HG02678 (cell line): ENCODE measurements at regions not wholly inside any gene's neighbourhood (a gene's known extent, or its start where the extent isn't known, plus 50 kb on each side); places are given as distances from the start of the nearest gene placed in this dataset.

Experiments used
- ATAC-seq: cut with Tn5 transposase; IDR thresholded peaks from one replicate; pipeline ENCODE4 v1.9.1; 2021; ENCODE audit warnings: mild to moderate bottlenecking, moderate library complexity; ENCODE audit not compliant: unreplicated experiment

DNA sequence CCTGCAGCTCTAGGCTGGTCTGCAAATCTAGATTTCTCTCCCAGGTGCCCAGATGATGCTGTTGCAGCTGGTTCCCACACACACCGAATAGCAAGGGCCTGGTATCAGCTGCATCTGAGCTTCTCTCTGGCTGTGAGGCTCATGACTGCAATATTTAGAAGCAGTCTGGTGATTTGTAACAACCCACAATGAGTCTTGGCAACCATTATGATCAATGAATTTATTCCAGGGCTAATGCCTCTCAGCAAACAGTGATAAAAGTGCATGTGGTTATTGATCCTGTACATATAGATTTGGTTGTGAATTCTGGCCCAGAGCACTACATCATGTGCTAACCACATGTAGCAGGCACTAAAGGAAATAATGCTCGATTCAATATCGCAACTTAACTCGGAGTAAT is 114.3 kb downstream of the ASCL4 start:
- no peak for ATAC-seq

DNA sequence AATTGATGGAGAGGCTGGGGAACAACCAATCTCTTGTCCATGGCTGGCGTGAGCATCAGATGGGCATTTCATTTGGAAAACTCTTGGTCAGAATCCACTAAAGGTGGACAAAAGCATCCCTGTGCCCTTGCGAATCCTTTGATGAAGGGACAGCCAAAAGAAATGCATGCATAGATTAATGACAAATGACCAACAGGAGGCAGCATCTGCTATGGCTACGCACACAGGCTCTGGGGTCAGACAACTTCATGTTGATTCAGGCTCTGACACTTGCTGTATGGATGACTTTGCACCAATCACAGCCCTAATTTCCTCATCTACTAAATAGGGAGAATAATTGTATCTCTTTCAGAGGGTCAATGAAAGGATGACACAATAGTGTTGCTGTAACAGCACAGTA is 117.5 kb downstream of the ASCL4 start:
- ATAC-seq: no peak

DNA sequence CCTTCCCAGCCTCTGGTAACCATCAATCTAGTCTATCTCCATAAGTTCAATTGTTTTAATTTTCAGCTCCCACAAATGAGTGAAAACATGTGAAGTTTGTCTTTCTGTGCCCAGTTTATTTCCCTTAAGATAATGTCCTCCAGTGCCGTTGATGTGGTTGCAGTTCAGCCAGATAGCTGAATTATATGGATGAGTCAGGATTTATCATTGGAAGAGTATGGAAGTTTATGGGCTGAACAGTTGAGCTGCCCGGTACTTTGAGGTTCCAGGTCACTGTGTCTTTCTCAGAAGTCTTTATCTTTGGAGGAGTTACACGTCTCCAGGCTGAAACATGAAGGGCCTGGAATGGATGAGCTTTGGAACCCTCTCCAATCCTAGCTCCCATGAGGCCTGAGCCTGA is 120.1 kb downstream of the ASCL4 start:
- no peak for ATAC-seq

DNA sequence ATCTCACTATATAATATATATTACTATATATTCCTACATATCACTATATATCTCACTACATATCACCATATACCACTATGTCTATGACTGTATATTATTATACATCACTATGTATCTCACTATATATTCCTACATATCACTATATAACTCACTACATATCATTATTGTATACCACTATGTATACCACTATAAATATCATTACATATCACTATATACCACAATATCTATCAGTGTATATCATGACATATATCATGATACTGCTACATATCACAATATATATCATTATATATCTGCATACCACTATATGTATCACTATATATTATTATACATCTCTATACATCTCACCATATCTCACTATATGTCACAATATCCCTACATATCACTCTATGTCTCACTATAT is 121.5 kb downstream of the ASCL4 start:
- ATAC-seq: no peak

DNA sequence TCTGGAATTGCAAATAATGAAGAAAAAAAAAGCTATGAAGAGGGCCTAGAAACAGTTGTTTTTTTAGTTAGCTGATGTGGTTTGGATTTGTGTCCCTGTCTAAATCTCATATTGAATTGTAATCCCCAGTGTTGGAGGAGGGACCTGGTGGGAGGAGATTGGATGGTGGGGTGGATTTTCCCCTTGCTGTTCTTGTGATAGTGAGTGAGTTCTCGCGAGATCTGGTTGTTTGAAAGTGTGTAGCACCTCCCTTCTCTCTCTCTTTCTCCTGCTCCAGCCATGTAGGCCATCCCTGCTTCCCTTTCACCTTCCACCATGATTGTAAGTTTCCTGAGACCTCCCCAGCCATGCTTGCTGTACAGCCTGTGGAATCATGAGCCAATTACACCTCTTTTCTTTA is 126.1 kb downstream of the ASCL4 start:
- ATAC-seq: no peak

DNA sequence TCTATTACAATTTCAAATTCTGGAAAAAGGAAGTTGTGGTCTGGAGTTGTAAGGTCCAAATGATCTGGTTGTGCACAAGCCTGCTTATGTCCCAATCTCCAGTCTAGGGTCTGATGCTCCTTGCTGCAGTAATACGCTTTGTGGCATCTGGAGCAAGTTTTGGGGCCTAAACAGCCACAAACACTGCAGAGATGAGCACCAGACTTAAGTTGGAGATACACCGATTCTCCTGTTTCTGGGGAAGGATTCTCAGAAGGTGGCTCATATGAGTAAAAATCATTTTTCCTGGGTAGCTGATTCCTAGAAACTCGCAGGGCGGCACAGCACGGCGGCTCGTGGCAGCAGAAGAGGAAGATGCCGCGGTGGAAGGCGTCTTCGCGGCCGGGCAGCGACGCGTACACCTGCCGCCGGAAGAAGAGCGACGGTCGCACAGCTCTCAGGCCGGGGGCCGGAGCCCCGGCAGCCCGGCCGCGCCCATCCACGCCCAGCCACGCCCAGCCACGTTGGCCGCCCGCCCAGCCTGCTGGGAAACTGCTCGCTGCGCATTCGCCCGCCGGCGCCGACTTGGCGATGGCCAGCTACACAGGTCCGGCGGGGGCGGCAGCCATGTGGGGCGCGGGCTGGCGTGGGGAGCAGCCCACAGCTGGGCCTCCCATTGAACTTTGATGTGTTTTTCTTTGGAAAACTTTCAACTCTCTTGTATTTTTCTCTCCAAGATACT is 129.0 kb downstream of the ASCL4 start:
- peak; percentile 97 for ATAC-seq

DNA sequence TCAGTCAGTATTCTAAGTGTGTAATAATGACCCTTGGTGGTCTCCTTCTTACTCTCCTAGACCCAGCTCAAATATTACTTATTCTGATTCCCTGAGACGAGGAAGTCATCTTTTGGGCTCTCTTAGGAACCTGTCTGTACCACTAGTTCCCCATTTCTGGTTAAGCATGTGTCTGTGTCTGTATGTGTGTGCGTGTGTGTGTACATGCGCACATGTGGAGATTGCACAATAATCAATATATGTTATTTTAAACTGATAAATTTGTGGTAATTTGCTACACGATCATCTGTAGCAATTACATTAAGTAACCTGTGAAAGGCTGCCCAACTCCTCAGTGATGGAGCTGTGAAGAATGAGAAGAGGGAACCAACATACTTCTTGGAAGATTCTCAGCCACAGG is 132.2 kb downstream of the ASCL4 start:
- ATAC-seq: no peak

DNA sequence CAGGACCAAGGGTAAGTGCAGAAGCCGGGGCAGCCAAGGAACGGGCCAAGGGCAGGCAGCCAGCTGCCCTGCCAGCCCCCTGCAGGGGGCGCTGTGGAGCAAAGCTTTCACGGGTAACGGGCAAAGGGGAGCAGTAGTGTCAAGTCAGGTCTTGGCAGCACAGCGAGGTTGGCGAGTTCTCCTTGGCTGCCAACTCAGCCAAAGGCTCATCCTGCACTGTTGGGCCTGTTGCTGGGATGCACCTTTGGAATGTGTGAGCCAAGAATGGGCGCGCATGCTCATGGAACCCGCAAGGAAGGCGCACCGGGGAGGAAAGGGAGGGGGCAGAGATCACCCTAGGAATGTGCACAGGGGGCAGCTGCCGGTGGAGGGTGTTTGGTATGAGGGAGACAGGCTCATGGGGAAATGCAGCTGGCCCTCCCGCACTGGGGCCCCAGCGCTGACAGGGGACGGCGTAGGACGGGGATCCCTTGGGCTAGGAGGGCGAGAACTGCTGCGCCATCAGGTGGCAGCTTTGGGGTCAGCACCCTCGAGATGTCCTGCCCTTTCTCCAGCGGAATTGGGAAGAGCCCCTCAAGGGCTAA is 138.0 kb downstream of the ASCL4 start:
- ATAC-seq: peak; percentile 76

DNA sequence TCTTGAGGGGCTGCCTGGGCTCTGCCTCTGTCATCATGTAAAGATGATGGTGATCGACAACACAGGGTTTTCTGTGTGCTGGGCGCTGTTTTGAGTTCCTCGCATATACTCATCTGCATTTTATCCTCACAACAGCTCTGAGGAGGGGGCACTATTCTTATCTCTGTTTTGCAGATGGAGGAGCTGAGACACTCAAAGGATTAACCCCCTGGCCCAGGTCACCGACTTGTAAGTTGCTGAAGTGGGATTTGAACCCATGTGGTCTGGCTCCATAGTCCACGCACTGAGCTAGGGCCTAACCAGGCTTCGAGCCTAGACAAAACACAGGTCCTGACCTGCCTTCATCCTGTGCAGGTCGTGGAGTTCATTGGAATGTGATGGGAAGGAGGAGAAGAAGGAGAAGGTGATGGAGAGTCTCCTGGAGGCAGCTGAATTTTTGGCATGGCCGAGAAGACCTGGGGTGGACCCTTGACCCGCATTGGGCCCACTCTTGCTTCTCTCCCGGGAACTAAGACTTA is 140.0 kb downstream of the ASCL4 start:
- ATAC-seq: no peak

DNA sequence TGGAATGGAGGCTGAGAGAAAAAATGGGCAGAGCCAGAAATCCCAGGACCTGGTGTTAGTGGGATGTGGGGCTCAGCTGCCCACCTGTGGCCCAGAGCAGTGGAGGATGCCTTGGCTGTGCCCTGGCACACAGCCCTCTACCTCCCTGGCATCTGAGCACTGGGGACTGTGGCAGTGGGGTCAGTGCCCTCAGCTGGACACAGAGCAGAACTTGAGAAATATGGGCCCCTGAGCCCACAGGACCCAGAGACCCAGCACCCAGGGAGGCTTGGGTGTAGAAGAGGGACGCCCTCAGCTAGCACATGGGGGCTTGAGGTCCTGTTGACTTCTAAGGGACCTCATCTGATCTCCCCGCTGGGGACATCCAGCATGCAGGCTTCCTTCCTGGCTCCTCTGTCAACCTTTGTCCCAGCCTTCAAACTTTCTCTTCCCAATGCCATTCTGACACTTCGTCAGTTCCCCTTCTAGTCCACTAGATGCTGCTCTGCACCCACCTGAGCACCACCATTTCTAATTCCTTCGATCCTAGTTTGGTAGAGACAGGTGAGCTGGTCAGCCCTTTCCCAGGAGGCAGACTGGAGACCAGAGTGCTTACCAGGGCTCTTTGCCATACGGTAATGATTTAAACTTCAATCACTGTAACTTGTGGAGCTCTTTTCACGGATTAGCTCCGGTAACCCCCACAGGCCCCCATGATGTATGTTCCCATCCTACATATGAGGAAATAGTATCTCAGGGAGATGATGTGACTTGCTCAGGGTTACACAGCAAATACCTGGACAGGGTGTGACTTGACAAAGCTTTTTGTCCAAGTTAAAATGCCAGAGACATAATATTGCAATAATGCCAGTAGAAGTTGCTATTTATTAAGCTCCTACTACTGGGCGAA is 143.7 kb downstream of the ASCL4 start:
- ATAC-seq: no peak

DNA sequence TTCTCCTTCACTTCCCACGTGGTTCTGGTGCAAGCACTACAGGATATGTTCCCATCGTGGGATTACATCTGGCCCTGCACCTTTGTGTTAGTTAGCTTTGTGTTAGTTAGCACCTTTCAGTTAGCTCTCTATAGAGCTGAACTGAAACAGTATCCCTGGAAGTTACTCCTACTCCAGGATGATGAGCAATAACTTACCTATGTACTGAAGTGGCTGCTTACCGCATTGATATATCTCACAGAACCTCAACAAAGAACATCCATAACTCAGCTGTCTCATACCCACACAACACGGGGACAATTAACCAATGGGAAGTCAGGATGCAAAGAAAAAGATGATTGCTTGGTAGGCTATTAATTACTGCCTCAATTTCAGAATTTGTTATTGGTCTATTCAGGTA is 146.6 kb downstream of the ASCL4 start:
- ATAC-seq: no peak

DNA sequence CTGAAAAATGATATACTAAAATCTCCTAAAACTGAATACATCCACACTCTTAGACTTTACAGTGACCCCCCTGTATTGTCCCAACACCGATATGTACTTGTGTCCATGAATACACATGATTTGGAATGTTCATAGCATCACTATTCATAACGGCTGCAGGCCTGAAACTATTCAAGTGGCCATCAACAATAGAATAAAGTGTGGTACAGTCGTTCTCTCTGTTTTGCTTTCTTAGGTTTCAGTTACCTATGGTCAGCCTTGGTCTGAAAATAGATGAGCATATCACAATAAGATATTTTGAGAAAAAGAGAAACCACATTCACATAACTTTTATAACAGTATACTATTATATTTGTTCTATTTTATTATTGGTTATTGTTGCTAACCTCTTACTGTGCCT is 150.6 kb downstream of the ASCL4 start:
- no peak for ATAC-seq

DNA sequence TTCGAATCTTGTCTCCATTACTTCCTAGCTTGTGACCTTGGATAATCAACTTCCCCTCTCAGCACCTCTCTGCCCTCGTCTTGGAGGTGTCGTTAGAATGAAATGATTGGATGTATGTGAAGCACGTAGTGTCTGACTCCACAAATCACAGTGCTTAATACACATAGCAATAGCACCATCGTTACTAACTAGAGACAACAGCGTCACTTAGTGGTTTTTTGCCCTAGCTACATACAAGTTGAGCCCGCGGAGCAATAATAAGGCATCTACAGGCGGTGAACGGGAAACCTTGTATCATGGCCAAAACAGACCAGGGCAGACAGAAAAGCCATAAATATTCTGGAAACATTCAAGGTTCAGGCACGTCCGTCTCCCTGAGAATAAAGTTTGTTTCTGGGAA is 154.9 kb downstream of the ASCL4 start:
- ATAC-seq: no peak

DNA sequence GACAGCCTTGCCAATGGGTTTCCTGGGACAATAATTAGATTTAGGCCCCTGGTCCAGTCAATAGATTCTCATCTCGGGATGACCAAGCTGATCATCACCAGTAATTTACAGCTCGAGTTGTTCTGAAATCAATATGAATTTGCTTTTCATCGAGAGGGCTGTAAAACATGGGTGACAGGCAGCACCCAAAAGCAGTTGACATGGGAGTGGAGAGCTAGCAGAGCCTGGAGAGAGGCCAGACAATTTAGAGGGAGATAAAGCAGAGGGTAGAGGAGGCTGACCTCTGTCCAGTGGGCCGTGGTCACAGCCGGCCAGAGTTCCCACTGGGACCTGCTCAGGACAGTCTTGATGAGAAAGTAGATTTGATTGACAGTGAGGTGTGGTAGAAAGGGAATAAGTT is 157.3 kb downstream of the ASCL4 start:
- no peak for ATAC-seq

DNA sequence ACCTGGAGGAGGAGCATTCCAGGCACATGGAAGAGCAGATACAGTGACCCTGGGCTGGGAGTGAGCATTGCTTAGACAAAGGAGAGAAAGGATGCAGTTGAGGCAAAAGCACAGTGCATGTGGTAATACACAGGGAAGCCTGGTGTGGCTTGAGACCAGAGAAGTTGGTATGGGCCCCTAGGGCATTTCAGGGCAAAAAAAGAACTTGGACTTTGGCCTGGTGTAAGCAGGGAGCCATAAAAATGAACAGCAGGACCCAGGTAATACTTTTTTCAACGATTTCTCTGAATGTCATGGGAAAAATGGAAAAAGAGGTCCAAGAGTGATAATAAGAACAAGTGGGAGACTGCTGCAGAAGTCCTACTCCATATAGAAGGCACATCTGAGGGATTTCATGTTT is 163.9 kb downstream of the ASCL4 start:
- ATAC-seq: no peak

DNA sequence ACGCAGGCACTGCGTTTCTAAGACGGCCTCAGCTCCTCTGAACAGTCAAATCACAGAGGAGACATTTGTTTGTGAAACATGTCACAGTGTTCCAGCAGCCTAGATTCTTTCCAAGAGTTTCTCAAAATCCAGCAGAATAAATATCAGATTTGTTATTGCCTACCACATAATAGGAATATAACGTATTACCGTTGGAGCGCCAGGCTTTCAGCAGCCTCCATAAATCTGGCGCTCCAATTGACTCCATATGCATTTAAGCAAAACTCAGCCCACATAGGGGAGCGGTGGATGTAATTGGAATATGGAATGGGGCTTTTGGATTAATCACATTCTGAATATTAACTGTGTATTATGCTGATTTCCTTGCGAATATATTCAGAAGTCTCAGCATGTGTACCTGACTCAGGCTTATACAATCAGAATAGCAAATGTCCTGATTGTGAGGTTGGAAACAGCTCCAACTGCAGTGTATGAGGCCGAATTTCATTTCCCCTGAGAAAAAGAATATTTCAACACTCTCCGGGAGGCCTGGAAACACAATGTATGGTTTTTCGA is 174.0 kb downstream of the ASCL4 start:
- ATAC-seq: no peak

DNA sequence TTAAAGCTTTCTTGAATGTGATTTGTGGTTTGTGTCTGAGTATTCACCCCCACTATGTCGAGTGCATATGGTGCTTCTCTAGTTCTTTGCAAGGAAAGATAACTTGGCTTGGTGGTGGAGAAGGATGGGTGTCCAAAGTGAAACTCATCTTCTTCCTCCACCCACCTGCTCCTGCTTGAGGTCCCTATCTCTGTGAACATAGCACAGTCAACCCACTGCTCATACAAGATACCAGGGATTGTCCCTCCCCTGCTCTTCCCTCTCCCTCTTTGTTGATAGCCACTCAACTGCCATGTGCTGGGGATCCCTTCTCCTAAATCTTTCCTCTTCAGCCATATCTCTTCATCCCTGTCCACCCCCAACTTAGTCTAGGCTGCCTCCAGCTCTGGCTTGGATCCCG is 176.5 kb downstream of the ASCL4 start:
- ATAC-seq: no peak

DNA sequence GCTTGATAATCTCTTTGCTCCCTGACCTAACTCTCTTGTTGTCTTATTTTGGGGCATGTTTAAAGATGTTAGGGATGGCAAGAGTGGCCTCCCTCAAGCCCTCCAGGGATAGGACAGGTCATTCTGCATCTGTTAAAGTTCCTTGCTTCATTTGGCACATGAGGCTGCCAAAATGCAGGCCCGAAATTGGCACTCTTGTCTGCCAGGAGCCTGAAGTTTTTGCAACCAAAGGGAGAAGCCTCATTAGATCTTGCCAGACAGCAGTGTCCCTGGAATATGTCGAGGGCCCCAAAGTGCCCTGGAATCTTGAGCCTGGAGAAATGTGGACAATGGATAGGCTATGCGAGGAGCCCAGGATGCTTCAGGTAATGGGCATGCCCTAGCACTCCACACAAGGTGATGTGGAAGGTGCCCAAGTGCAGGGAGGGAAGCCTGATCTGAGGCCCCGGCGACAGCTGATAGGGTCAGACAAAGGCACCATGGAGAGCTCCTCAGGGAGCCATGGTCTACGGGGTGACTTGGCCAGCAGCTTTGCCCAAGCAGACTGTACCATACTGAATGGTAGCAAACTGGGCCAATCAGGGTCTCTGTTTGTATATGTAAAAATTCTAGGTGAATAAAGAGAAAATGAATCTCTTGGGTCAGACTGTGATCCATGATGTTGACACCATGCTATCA is 173.0 kb upstream of the WSCD2 start:
- ATAC-seq: no peak

DNA sequence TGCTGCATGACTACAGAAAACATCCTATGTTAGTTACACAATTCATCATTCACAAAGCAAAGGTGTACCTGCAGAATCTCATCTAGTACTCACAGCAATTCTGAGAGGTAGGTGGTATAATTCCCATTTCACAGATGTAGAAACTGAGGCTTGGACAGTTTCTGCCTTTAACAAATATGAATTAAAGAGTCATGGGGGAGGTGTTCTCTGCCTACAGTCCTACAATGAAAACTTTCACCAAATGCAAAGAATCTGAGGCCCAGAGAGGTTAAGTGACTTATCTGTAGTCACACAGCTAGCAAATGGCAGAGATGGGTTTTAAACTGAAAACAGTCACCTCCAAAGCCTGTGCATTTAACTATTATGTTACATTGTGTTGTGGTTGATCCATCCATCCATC is 171.6 kb upstream of the WSCD2 start:
- no peak for ATAC-seq

DNA sequence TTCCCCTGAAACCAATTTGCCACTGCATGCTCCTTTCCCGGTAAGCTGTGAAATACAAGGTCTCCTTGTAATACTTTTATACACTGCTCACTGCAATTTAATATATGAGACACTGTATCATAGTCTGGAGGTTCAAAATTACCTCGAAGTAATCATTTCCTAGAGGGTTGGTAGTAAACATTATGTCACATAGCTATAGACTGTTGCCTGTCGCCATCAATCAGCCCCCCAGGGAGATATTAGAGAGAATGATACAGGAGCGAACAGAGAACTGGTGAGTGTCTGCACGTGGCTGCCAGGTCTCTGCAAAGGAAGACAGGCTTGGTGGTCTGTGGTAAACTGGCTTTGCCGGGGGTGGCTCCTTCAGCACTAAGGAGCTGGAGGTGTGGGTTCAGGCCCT is 165.5 kb upstream of the WSCD2 start:
- no peak for ATAC-seq

DNA sequence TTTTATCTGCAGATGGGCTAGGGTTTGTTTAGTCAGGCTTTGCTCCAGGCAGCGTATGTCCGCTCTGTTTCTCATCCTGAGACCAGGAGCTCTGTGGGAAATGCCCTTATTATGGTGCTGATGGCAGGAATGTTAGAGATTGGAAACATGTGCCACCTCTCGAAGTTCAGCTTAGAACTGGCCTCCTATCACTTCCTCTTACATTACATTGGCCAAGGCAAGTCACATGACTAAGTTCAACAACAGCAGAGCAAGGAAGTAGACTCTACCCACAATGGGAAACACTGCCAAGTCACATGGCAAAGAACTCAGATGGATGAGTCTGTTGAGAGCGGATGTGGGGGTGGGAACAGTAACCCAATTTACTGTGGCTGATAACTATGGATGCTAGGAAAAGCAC is 161.9 kb upstream of the WSCD2 start:
- ATAC-seq: no peak
